ENCODE measurements at regions not wholly inside any gene's neighbourhood (a gene's known extent, or its start where the extent isn't known, plus 50 kb on each side); places are given as distances from the start of the nearest gene placed in this dataset.

DNA sequence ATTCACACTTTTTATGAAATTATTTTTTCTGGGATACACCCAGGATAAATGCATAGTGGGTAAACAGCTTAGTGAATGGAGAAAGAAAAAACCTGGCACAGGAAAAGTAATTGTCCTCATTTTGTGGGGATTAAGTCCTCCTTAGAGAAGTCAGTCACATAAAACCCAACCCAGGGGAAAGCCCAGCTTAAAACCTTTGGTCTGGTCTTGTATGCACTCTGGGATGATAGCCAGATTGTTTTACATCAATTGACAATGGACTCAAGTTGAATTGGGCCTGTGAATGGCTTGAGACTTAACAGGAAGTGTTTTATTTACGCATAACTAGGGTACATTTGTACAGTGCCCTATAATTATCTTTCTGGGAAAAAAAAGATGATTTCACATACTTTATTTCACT lies 561.3 kb upstream of the GRIA3 start:
- Histone ChIP-seq H3K27ac (no peak overlapping the region), H3K4me1 (no peaks in the 10 kb centered on the region), H3K4me3 (no peak overlapping the region), H3K36me3 (no peaks in the 10 kb centered on the region), H3K27me3 (no peaks in the 10 kb centered on the region), H3K9me3 (no peaks in the 10 kb centered on the region)
- intact Hi-C loops (cut with DNase I; ENCODE audit: low total_unique reads): no loop called here
- no peak for TF ChIP-seq POLR2A (IDR thresholded peaks at IDR 0.05)
- TF ChIP-seq, protein P1, sequence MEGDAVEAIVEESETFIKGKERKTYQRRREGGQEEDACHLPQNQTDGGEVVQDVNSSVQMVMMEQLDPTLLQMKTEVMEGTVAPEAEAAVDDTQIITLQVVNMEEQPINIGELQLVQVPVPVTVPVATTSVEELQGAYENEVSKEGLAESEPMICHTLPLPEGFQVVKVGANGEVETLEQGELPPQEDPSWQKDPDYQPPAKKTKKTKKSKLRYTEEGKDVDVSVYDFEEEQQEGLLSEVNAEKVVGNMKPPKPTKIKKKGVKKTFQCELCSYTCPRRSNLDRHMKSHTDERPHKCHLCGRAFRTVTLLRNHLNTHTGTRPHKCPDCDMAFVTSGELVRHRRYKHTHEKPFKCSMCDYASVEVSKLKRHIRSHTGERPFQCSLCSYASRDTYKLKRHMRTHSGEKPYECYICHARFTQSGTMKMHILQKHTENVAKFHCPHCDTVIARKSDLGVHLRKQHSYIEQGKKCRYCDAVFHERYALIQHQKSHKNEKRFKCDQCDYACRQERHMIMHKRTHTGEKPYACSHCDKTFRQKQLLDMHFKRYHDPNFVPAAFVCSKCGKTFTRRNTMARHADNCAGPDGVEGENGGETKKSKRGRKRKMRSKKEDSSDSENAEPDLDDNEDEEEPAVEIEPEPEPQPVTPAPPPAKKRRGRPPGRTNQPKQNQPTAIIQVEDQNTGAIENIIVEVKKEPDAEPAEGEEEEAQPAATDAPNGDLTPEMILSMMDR (IDR thresholded peaks at IDR 0.05): no peak
- DNase-seq: no peak

GRCh38 chrX:122625239-122625638 lies 558.8 kb upstream of the GRIA3 start:
- intact Hi-C loops (cut with DNase I; ENCODE audit: low total_unique reads): no loop called here
- H3K36me3 ChIP-seq: no peaks in the 10 kb centered on the region
- H3K4me3 ChIP-seq: no peak overlapping the region
- no peak for TF ChIP-seq POLR2A (IDR thresholded peaks at IDR 0.05)
- TF ChIP-seq, protein P1 (IDR thresholded peaks at IDR 0.05): no peak
- no peaks in the 10 kb centered on the region for H3K4me1 ChIP-seq
- no peaks in the 10 kb centered on the region for H3K9me3 ChIP-seq
- H3K27ac ChIP-seq: no peak overlapping the region
- H3K27me3 ChIP-seq: no peaks in the 10 kb centered on the region
- DNase-seq: no peak

GRCh38 chrX:122625821-122626220 lies 558.3 kb upstream of the GRIA3 start:
- no peaks in the 10 kb centered on the region for H3K36me3 ChIP-seq
- no peaks in the 10 kb centered on the region for H3K27me3 ChIP-seq
- no peak for TF ChIP-seq POLR2A (IDR thresholded peaks at IDR 0.05)
- TF ChIP-seq, protein P1 (IDR thresholded peaks at IDR 0.05): no peak
- DNase-seq: no peak
- intact Hi-C loops (cut with DNase I; ENCODE audit: low total_unique reads): no loop called here
- no peaks in the 10 kb centered on the region for H3K9me3 ChIP-seq
- H3K4me1 ChIP-seq: no peaks in the 10 kb centered on the region
- H3K4me3 ChIP-seq: no peak overlapping the region
- no peak overlapping the region for H3K27ac ChIP-seq

DNA sequence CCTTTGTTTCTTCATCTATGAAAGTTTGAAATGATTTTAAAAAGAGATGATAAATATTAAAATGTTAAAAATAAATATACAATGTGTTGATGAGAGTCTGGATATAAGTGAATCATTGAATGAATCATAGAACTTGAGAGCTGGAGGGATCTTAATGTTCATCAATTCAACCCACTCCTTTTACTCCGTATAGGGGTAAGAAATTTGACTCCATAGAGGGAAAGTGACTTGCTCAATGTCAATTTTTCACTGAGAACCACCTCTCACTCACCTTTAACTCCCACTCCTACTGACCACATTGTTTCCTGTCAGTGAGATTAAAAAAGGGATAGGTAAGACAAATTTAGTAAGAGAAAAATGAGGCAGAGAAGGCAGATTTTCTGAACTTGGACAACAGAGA lies 557.2 kb upstream of the GRIA3 start:
- intact Hi-C loops (cut with DNase I; ENCODE audit: low total_unique reads): no loop called here
- TF ChIP-seq, protein P1 (IDR thresholded peaks at IDR 0.05): no peak
- no peak for TF ChIP-seq POLR2A (IDR thresholded peaks at IDR 0.05)
- Histone ChIP-seq H3K27me3 (no peaks in the 10 kb centered on the region), H3K4me3 (no peak overlapping the region), H3K9me3 (no peaks in the 10 kb centered on the region), H3K36me3 (no peaks in the 10 kb centered on the region), H3K27ac (no peak overlapping the region), H3K4me1 (no peaks in the 10 kb centered on the region)
- DNase-seq: no peak

DNA sequence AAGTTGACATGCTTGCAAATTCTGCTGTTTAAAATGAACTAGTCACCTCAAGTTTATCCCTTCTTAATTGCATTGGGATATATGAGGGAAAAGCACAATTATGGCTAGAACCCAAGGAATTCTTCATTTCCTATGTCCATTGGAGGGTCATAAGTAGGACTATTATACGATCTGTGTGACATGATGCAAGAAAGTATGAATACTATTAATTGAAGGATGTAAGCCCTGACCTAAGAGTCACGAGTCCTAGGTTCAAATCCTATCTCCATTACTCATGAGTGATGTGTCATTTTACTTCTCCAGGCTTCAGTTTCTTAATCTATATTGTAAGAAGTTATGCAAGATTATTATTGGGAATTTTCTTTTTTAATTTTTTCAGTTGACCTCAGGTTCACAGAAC lies 542.9 kb upstream of the GRIA3 start:
- DNase-seq: no peak
- Histone ChIP-seq H3K4me1 (no peaks in the 10 kb centered on the region), H3K27ac (no peak overlapping the region), H3K36me3 (no peaks in the 10 kb centered on the region), H3K4me3 (no peak overlapping the region), H3K27me3 (no peaks in the 10 kb centered on the region), H3K9me3 (no peaks in the 10 kb centered on the region)
- TF ChIP-seq, protein P1 (IDR thresholded peaks at IDR 0.05): no peak
- TF ChIP-seq POLR2A (IDR thresholded peaks at IDR 0.05): no peak
- intact Hi-C loops (cut with DNase I; ENCODE audit: low total_unique reads): no loop called here
